GM21529 (cell line): ENCODE measurements at regions not wholly inside any gene's neighbourhood (a gene's known extent, or its start where the extent isn't known, plus 50 kb on each side); places are given as distances from the start of the nearest gene placed in this dataset.
"Not testable (repeated sequence)": the region's sequence is repeated elsewhere in the genome, so short reads cannot be mapped to it uniquely, and the experiment has no call there.

Source experiments
- ATAC-seq: cut with Tn5 transposase; IDR thresholded peaks from one replicate; pipeline ENCODE4 v1.9.1; 2021; ENCODE audit not compliant: unreplicated experiment

DNA sequence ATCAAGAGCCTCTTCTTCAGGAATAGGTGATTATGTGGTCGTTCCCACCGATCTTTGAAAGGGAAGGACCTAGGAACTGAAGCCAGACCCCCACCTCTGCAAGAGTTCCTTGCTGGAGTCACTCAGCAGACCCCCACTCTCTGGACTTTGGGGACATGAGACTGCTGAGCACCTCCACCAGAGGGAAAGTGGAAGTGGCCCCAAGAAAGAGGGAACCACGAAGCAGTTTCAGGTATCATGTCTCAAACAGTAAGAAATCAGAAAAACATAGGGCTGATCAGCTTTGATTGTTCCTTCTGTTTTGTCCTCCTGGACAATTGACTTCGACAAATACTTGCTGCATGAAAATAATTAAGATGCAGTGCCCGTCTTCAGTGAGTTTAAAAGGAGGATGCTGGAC is 84.2 kb upstream of the ADORA2B start:
- not testable (repeated sequence) for ATAC-seq

DNA sequence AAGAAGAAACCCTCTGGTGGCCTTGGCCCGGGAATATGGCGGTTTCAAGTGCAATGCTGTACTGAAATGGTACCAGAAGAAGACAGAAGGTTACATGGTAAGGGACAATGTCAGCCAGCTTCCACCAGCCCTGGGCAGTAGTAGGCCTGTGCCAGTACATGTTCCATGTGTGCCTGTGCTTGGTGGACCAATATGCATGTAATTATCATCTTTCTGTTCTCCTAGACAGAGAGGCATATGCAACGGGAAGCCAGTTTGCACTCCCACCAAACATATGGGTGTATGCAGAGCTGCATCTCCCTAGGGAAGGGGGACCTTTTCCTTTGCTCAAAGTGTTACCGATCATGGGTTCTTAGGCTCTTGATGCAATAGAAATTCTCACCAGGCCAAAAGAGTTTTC is 80.9 kb upstream of the ADORA2B start:
- not testable (repeated sequence) for ATAC-seq

DNA sequence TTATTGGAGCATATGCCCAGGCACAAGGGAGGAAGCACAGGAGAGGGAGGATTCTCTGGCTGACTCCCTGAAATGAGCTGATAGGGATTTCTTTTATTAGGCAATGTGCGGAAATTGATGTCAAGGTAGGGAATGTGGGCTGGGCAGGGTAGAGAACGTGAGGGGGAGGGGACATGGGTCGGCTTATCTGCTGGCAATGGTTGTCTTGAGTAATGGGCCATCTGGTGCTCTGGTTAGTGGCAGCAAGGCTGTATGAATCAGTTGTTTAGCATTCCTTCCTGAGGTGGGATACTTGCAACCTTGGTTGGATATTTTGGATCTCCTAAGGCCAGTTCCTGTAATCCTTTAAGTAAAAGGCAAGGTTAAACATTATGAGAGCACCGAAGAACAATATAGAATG is 80.5 kb upstream of the ADORA2B start:
- ATAC-seq = not testable (repeated sequence)

DNA sequence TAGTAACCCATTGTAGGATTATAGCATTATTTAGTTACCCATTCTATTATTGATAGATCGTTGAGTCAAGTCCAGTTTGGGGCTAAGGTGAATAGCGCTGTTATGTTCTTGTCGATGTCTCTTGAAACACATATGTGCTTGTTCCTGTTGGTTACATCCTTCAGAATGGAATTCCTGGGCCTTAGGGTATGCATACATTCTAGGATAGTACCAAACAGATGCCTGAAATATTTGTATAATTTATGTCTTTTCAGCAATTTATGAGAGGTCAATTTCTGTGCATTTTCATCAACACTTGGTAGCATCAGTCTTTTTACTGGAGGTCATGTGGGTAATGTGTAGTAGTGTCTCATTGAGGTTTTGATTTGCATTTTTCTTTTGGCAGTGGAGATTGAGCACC is 78.9 kb upstream of the ADORA2B start:
- ATAC-seq = not testable (repeated sequence)

- ATAC-seq = not testable (repeated sequence)
Observed at GRCh38 chr17:15867331-15867730, 77.6 kb upstream of the ADORA2B start.

GRCh38 chr17:15869868-15870267 is 75.1 kb upstream of the ADORA2B start:
- not testable (repeated sequence) for ATAC-seq

DNA sequence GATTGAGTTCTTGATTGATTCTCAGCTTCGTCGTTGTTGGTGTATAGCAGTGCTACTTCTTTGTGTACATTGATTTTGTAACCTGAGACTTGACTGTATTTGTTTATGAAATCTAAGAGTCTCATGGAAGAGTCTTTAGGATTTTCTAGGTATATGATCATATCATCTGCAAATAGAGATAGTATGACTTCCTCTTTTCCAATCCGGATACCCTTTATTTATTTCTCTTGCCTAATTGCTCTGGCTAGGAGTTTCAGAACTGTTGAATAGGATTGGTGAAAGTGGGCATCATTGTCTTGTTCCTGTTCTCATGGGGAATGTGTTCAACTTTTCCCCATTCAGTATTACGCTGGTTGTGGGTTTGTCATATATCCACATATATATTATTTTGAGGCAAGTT is 72.3 kb upstream of the ADORA2B start:
- ATAC-seq = not testable (repeated sequence)

- not testable (repeated sequence) for ATAC-seq
Observed at GRCh38 chr17:15877882-15878500, 66.9 kb upstream of the ADORA2B start.

- no peak for ATAC-seq
Observed at GRCh38 chr17:15882058-15882720, 62.7 kb upstream of the ADORA2B start.

DNA sequence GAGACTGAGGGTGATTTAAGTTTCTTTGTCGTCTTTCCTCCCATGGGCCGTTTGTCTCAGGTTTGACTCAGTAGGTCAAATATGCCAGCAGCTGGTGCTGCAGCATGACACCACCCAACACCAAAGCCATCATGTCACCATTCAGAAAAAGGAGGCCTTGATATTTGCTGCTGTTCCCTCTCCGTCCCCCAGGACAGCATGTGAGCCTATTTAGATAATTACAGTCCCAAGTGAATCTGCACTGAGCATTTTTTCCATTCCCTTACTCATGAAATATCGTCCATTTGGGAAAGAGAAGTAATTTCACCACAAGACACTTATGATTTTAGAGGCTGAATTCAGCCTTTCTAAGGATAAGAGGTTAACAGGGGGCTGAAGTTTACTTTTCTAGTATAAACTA is 62.2 kb upstream of the ADORA2B start:
- no peak for ATAC-seq

DNA sequence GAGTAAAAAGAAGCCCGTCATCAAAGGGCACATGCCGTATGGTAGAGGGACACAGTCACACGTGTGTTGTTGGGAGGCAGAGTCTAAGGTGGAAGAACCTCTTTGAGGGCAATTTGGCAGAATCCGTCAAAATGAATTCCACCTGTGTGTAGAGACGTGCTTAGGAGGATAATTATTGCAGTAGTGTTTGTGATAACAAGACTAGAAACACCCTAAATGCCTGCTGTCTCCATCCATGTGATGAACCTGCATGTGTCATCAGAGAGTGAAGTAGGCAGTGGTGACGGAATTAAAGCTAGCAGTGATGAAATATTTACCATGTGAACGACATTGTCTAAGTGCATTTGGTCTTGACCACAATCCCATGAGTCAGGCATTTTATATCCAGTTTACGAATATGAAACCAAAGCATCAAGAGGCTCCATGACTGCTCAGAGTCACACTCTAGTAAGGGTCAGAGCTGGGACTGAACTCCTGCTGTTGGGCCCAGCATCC is 61.3 kb upstream of the ADORA2B start:
- no peak for ATAC-seq

GRCh38 chr17:15884731-15885130 is 60.2 kb upstream of the ADORA2B start:
- ATAC-seq = no peak

- no peak for ATAC-seq
Observed at GRCh38 chr17:15885770-15886169, 59.2 kb upstream of the ADORA2B start.

DNA sequence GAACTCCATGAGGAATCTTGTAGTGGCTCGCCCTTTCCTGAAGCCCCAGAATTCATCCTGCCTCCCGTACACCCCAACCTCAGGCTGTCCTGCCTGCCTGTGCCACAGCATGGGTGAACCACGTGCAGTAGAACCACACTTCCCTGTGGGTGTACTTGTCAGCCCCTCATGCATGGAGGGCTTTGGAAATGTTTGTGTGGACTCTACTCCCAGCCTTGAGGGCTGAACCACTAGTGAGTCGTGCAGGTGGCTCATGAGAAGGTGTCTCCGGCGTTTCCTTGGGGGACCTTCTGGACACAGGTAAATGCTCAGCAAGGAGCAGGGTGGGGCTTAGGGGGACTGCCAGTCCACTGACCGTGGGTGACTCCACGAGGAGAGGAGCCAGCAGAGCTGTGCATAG is 58.7 kb upstream of the ADORA2B start:
- ATAC-seq = no peak

DNA sequence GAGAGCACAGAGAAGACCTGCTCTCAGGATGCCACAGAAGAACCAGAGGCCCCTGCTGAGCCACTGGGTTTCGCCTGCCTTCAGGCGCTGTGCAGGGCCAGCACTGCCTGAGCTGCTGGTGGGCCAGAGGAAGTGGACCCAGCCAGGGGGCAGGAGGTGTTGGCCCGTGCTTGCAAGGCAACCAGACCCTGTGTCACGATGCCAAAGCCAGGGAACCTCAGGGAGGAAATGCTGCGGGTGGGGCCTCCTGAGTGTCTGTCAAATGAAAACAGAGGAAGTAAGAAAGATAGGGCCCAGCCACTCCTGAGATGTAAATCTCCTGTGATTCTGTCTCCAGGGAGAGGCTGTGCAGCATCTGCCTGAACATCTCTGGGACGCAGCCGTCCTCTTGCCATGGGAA is 58.1 kb upstream of the ADORA2B start:
- ATAC-seq = no peak

- ATAC-seq = no peak
Observed at GRCh38 chr17:15888436-15888835, 56.5 kb upstream of the ADORA2B start.

DNA sequence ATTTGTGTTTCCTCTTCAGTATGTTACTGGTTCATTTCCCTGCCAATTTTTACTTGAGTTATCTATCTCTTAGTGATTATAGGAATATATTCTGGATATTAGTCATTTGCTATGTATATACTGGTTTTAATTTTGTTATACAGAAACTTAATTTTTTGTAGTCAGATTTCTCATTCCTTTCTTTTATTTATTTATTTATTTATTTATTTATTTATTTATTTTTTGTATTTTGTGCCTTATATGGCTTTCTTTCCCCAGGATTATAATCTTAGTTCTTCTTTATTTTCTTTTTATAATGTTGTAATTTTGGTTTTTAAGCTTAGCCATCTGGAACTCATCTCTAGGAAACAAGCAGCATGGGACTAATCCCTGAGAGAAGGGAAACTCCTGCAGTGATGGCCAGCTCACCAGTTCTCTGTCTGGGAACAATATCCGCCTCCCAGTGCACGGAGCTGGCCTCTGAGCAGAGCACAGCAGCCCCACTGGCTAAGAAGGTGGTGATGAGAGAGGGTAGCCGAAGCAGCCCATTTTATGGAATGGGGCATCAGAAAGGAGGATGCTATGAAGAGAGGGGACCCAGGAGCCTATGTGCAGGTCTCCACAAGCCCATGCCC is 54.5 kb upstream of the ADORA2B start:
- ATAC-seq = no peak

DNA sequence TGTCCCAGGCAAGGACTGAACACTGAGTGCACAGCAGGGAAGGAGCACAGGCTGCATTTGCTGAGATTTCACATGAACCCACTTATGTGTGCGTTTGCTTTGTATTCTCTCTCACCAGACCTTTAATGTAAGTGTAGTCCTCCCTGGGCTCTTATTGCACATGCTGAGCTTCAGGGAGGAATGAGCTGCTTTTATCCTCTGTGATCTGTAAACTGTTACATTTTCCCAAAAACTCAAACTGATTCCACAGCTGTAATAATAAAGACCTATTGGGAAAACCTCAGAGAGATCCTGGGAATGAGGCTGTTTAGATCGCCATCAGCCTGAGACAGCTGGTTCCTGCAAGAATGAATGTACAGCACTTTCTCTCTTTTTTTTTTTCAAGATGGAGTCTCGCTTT is 53.6 kb upstream of the ADORA2B start:
- ATAC-seq = no peak

DNA sequence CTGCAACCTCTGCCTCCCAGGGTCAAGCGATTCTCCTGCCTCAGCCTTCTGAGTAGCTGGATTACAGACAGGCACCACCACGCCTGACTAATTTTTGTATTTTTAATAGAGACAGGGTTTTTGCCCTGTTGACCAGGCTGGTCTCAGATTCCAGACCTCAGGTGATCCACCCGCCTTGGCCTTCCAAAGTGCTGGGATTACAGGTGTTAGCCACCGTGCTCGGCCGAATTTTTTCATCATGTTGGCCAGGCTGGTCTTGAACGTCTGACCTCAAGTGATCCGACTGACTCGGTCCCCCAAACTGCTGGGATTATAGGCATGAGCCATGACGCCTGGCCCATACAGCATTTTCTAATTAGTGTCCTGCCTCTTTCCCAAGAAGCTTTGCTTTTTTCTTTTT is 52.7 kb upstream of the ADORA2B start:
- no peak for ATAC-seq

GRCh38 chr17:15892731-15893657 is 51.9 kb upstream of the ADORA2B start:
- no peak for ATAC-seq

DNA sequence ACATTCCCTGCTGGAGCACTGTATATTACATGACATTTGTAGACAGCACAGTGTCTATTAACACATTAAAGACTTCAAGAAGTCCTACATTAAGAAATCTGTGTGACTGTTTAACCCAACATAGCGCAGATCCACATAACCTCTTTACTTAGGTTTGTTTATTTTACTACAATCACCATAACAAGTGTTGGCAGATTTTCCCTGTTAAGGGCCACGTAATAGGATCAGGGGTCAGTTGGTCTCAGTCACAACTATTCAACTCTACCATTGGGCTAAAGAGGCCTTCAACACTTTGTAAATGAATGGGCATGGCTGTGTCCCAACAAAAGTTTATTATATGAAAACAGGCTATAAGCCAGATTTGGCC is 51.3 kb upstream of the ADORA2B start:
- ATAC-seq = no peak
